Lower leg skin (tissue), 3 donors: ENCODE measurements at regions not wholly inside any gene's neighbourhood (a gene's known extent, or its start where the extent isn't known, plus 50 kb on each side); places are given as distances from the start of the nearest gene placed in this dataset.

ENCODE experiments used
- POLR2A ChIP-seq, 2 donors: fragments of 450-650 bp; IDR thresholded peaks; one replicate each; pipeline ENCODE4 v1.6.1; 2016 to 2017; ENCODE audit warnings: antibody characterized with exemption in 2 of 2, mild to moderate bottlenecking in 1 of 2, moderate library complexity in 1 of 2
- TF ChIP-seq, protein P1 (sequence below), 3 donors: fragments of 450-650 bp; IDR thresholded peaks; one replicate each; pipeline ENCODE4 v1.5.1; 2016; ENCODE audit warnings: antibody characterized with exemption in 3 of 3, mild to moderate bottlenecking in 3 of 3, moderate library complexity in 2 of 3

GRCh38 chr1:80656641-80657040 lies 1144.1 kb upstream of the ADGRL2 start:
- TF ChIP-seq, protein P1, sequence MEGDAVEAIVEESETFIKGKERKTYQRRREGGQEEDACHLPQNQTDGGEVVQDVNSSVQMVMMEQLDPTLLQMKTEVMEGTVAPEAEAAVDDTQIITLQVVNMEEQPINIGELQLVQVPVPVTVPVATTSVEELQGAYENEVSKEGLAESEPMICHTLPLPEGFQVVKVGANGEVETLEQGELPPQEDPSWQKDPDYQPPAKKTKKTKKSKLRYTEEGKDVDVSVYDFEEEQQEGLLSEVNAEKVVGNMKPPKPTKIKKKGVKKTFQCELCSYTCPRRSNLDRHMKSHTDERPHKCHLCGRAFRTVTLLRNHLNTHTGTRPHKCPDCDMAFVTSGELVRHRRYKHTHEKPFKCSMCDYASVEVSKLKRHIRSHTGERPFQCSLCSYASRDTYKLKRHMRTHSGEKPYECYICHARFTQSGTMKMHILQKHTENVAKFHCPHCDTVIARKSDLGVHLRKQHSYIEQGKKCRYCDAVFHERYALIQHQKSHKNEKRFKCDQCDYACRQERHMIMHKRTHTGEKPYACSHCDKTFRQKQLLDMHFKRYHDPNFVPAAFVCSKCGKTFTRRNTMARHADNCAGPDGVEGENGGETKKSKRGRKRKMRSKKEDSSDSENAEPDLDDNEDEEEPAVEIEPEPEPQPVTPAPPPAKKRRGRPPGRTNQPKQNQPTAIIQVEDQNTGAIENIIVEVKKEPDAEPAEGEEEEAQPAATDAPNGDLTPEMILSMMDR (IDR thresholded peaks at IDR 0.05): no peak
- no peak for TF ChIP-seq POLR2A (IDR thresholded peaks at IDR 0.05)
